Astrocyte of the spinal cord (primary cell): ENCODE measurements at regions not wholly inside any gene's neighbourhood (a gene's known extent, or its start where the extent isn't known, plus 50 kb on each side); places are given as distances from the start of the nearest gene placed in this dataset.

Experiments
- DNase-seq: peaks from one replicate; pipeline ENCODE4 v3.0.0; 2011; ENCODE audit warnings: low read depth, low spot score
- H3K4me3 ChIP-seq: 2 replicates; pipeline ENCODE4 v1.5.1; 2011; ENCODE audit warnings: low read depth, mild to moderate bottlenecking, low read length, moderate library complexity
- in situ Hi-C: cut with HindIII; loops from 2 replicates; pipeline ENCODE4 v1.10.0; 2017; ENCODE audit warnings: low sequenced_read_pairs
- TF ChIP-seq, protein P1 (sequence below): IDR thresholded peaks from 2 replicates; pipeline ENCODE4 v1.5.1; 2012; ENCODE audit warnings: low read depth, mild to moderate bottlenecking, low read length, inconsistent platforms

- no peak for DNase-seq
- in situ Hi-C loops, result no loop called here
- H3K4me3 ChIP-seq, result no peak overlapping the region
- TF ChIP-seq, protein P1, sequence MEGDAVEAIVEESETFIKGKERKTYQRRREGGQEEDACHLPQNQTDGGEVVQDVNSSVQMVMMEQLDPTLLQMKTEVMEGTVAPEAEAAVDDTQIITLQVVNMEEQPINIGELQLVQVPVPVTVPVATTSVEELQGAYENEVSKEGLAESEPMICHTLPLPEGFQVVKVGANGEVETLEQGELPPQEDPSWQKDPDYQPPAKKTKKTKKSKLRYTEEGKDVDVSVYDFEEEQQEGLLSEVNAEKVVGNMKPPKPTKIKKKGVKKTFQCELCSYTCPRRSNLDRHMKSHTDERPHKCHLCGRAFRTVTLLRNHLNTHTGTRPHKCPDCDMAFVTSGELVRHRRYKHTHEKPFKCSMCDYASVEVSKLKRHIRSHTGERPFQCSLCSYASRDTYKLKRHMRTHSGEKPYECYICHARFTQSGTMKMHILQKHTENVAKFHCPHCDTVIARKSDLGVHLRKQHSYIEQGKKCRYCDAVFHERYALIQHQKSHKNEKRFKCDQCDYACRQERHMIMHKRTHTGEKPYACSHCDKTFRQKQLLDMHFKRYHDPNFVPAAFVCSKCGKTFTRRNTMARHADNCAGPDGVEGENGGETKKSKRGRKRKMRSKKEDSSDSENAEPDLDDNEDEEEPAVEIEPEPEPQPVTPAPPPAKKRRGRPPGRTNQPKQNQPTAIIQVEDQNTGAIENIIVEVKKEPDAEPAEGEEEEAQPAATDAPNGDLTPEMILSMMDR, result no peak
Measured at GRCh38 chr2:11100976-11101375, 54.3 kb upstream of the SLC66A3 start.

DNA sequence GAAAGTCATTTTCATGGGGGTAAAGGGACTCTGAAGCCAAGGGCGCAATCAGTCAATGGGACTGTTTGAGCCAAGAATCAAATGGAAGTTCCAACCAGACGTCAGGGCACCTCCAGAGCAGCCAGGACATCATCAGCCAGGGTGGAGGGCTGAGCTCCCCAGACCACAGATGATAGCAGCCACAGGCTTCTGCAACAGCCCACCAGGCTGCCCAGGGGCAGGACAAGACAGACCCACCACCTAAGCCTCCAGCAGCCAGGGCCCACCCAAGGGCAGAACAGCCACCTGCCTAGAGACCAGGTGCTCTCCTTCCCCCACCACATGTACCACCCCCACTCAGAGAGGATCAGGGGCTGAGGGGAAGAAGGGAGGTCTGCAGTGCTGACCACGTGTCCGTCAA, 53.8 kb upstream of the SLC66A3 start:
- DNase-seq, result no peak
- in situ Hi-C loops, result no loop called here
- TF ChIP-seq, protein P1, result no peak

GRCh38 chr2:11102466-11102865, 52.8 kb upstream of the SLC66A3 start:
- in situ Hi-C loops, result no loop called here
- H3K4me3 ChIP-seq, result no peak overlapping the region
- TF ChIP-seq, protein P1, result no peak
- no peak for DNase-seq

More for the DNA sequence above, 53.8 kb upstream of the SLC66A3 start:
- no peak overlapping the region for H3K4me3 ChIP-seq

DNA sequence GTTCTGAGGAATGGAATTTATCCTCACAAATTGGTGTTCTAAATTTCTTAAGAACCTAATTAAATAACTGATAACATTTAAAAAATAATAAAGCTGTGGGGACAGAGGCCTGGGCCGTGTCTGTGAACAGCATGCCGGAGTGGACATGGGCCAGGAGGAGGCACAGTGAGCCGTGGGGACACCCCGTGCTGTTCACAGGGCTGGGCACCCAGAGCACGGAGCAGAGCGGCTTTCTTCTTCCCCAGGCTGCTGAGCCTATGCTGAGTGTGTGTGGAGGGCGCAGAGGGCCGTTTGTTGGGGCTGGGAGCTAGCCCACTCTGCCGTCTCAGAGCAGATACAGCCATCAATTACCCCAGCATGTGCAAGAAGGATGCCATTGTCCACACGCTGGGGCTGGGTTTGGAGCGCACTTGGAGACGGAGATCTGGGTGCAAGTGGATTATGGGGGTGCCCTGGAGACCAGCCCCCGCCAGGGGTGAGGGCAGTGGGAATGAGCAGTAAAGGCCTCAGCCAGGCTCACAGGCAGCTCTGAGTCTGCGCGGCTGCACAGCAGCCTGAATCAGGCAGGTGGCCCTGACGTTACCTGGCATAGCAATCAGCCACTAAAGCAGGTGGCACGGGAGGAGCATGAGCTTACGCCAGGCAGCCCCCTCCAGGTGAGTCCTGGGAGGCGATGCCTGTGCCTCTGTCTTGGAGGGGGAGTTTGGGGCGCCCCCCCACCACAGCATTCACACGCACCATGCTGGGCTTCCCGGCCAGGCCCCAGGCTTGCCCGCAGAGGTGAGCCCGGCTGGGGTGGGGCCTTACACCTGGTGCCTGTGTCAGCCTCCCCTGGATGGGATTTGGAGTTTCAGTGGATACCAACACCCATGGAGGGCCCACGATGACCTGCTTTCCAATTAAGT, 52.1 kb upstream of the SLC66A3 start:
- in situ Hi-C loops, result no loop called here
- TF ChIP-seq, protein P1, result no peak
- no peak overlapping the region for H3K4me3 ChIP-seq
- DNase-seq, result no peak

- no peak overlapping the region for H3K4me3 ChIP-seq
- in situ Hi-C loops, result no loop called here
- TF ChIP-seq, protein P1, result no peak
- no peak for DNase-seq
Measured at GRCh38 chr2:11103984-11104793, 51.1 kb upstream of the SLC66A3 start.

GRCh38 chr2:11104794-11105660, 50.2 kb upstream of the SLC66A3 start:
- TF ChIP-seq, protein P1, result no peak
- DNase-seq, result no peak
- in situ Hi-C loops, result no loop called here
- no peak overlapping the region for H3K4me3 ChIP-seq
